Lung (tissue), 11 donors: ENCODE measurements at regions not wholly inside any gene's neighbourhood (a gene's known extent, or its start where the extent isn't known, plus 50 kb on each side); places are given as distances from the start of the nearest gene placed in this dataset.

ENCODE experiments used
- ATAC-seq: fragments of 200-7000 bp; cut with Tn5 transposase; one replicate; pipeline ENCODE4 v1.9.1; 2020; ENCODE audit warnings: moderate number of reproducible peaks; ENCODE audit not compliant: insufficient read depth, low FRiP score
- DNase-seq, 3 donors: peaks; one replicate each; pipeline ENCODE4 v3.0.0-alpha.2; 2013 to 2017
- H3K27ac ChIP-seq, 2 donors: one replicate each; pipeline ENCODE4 v1.5.1; 2013; ENCODE audit warnings: mild to moderate bottlenecking in 2 of 2, moderate library complexity in 2 of 2, control low read depth in 1 of 2, inconsistent platforms in 1 of 2, low read depth in 1 of 2, low read length in 1 of 2
- H3K27me3 ChIP-seq, 3 donors: one replicate each; pipeline ENCODE4 v1.5.1; 2013; ENCODE audit warnings: low read length in 2 of 3; ENCODE audit not compliant: control insufficient read depth in 3 of 3, insufficient read depth in 3 of 3
- H3K36me3 ChIP-seq, 4 donors: one replicate each; pipeline ENCODE4 v1.5.1; 2013; ENCODE audit warnings: low read length in 4 of 4, mild to moderate bottlenecking in 1 of 4, moderate library complexity in 1 of 4; ENCODE audit not compliant: control insufficient read depth in 4 of 4, insufficient read depth in 4 of 4
- H3K4me1 ChIP-seq, 5 donors: one replicate each; pipeline ENCODE4 v1.5.1; 2013; ENCODE audit warnings: low read length in 5 of 5, mild to moderate bottlenecking in 2 of 5, moderate library complexity in 1 of 5; ENCODE audit not compliant: control insufficient read depth in 5 of 5, insufficient read depth in 5 of 5
- H3K4me3 ChIP-seq: one replicate; pipeline ENCODE4 v1.5.1; 2013; ENCODE audit warnings: mild to moderate bottlenecking, control low read depth, moderate library complexity
- H3K9ac ChIP-seq, 2 donors: one replicate each; pipeline ENCODE4 v1.5.1; 2013; ENCODE audit warnings: low read length in 2 of 2, control low read depth in 1 of 2; ENCODE audit not compliant: insufficient read depth in 1 of 2
- H3K9me3 ChIP-seq, 4 donors: one replicate each; pipeline ENCODE4 v1.5.1; 2013; ENCODE audit warnings: low read length in 3 of 4, mild to moderate bottlenecking in 1 of 4, moderate library complexity in 1 of 4; ENCODE audit not compliant: control insufficient read depth in 4 of 4, insufficient read depth in 3 of 4
- WGBS, 2 donors: extraction: QIAGEN DNeasy Blood & Tissue Kit; methylation state at CpG; one replicate each; pipeline ENCODE4 v1.1.7; 2013; 5-methylcytosine and 5-hydroxymethylcytosine counted together
- TF ChIP-seq, protein P1 (sequence below): IDR thresholded peaks from 2 replicates; pipeline ENCODE4 v1.5.1; 2012; ENCODE audit warnings: mild to moderate bottlenecking; ENCODE audit errors: control extremely low read depth, extremely low read depth
- donor health status: control.
- donor health status: control.
- donor health status: Bipolar disorder and iron deficiency.
- donor health status: healthy.
- donor health status: DM: yes; HTN: yes; CAD: no.

DNA sequence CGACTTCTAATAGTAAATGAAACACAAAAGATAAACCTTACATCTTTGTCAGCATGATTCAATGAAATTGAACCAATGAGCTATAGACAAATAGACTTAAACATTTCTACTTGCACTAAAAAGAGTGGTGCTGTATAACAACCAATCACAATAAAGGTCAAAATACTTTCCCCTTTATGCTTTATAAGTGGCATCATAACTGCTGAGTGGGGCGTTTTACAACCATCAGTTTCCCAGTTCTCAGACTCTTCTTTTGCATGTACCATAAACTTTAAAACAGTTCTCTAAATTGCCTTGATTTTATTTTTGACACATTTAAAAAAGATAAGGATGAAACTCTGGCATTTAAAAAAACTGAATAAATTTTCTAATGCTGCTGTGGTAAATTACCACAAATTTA, 356.2 kb downstream of the NNT start:
- ATAC-seq, result no peak

DNA sequence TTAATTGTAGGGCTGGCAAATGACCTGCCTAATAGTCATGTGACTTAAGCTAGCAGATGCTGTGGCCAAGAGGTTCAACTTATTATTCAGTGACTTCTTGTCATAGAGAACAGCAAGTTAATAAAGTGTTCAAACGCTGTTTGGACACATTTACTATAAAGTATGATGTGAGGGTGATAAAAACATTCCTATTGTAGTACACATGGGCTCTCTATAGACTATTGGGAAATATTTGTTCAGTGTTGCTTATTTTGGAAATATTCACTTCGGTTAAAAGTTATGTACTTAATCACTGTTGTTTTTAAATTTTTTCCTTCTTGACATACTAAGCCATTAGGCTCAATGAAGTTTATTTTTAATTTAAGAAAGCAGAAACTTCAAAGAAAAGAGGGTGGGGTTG, 345.0 kb downstream of the NNT start:
- WGBS, 2 donors, result 45 to 74% methylated on average over 2 of the region's 2 CpGs
- Histone ChIP-seq H3K9me3 (peaks cover 0 to 7% (median 2%) of the 10 kb centered on the region in 4 donors), H3K27ac (no peak overlapping the region), H3K9ac (no peak overlapping the region), H3K4me3 (no peak overlapping the region), H3K4me1 (no peaks in the 10 kb centered on the region), H3K27me3 (no peaks in the 10 kb centered on the region), H3K36me3 (no peaks in the 10 kb centered on the region)
- DNase-seq (peak in 2 of 3 donors; percentile 85 to 89), ATAC-seq (no peak)
- TF ChIP-seq, protein P1, sequence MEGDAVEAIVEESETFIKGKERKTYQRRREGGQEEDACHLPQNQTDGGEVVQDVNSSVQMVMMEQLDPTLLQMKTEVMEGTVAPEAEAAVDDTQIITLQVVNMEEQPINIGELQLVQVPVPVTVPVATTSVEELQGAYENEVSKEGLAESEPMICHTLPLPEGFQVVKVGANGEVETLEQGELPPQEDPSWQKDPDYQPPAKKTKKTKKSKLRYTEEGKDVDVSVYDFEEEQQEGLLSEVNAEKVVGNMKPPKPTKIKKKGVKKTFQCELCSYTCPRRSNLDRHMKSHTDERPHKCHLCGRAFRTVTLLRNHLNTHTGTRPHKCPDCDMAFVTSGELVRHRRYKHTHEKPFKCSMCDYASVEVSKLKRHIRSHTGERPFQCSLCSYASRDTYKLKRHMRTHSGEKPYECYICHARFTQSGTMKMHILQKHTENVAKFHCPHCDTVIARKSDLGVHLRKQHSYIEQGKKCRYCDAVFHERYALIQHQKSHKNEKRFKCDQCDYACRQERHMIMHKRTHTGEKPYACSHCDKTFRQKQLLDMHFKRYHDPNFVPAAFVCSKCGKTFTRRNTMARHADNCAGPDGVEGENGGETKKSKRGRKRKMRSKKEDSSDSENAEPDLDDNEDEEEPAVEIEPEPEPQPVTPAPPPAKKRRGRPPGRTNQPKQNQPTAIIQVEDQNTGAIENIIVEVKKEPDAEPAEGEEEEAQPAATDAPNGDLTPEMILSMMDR, result no peak

More for the DNA sequence above, 356.2 kb downstream of the NNT start:
- 79 to 87% methylated on average over 2 of the region's 2 CpGs for WGBS, 2 donors
- TF ChIP-seq, protein P1, result no peak
- no peak for DNase-seq
- Histone ChIP-seq H3K36me3 (no peaks in the 10 kb centered on the region), H3K4me1 (no peaks in the 10 kb centered on the region), H3K27ac (no peak overlapping the region), H3K9ac (no peak overlapping the region), H3K27me3 (no peaks in the 10 kb centered on the region), H3K9me3 (no peaks in the 10 kb centered on the region), H3K4me3 (no peak overlapping the region)

DNA sequence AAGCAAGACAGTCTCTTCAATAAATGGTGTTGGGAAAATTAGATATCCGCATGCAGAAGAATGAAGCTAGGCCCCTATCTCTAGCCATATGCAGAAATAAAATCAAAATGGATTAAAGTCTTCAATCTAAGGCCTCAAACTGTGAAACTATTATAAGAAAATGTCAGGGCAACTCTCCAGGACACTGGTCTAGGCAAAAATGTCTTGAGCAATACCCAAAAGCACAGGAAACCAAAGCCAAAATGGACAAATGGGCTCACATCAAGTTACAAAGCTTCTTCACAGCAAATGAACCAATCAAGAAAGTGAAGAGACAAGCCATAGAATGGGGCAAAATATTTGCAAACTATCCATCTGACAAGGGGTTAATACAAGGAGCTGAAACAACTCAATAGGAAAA, 338.8 kb downstream of the NNT start:
- Histone ChIP-seq H3K27ac (peak overlapping the region in 1 of 2 donors; percentile 16), H3K4me3 (no peak overlapping the region), H3K4me1 (no peaks in the 10 kb centered on the region), H3K9me3 (peaks cover 0 to 8% (median 2%) of the 10 kb centered on the region in 4 donors), H3K9ac (no peak overlapping the region), H3K27me3 (no peaks in the 10 kb centered on the region), H3K36me3 (no peaks in the 10 kb centered on the region)
- DNase-seq (no peak), ATAC-seq (no peak)
- WGBS, 2 donors, result 93 to 97% methylated on average over 1 of the region's 1 CpG
- TF ChIP-seq, protein P1, result no peak

DNA sequence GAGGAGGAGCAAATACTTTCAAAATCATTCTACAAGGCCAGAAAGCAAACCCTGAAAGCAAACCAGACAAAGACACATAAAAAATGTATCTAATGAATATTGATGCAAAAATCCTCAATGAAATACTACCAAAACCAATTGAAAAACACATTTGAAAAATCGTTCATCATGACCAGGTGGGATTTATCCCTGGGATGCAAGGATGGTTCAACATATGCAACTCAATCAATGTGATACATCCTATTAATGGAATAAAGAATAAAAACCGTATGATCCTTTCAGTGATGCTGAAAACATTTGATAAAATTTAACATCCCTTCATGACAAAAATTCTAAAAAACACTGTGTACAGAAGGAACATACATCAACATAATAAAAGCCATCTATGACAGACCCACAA, 337.6 kb downstream of the NNT start:
- Histone ChIP-seq H3K9me3 (peaks cover 0 to 3% (median 0%) of the 10 kb centered on the region in 4 donors), H3K36me3 (no peaks in the 10 kb centered on the region), H3K27me3 (no peaks in the 10 kb centered on the region), H3K9ac (no peak overlapping the region), H3K4me1 (no peaks in the 10 kb centered on the region), H3K27ac (no peak overlapping the region), H3K4me3 (no peak overlapping the region)
- no peak for ATAC-seq
- TF ChIP-seq, protein P1, result no peak
- no peak for DNase-seq
- WGBS, 2 donors, result 80 to 82% methylated on average over 2 of the region's 2 CpGs
